ENCODE measurements at regions not wholly inside any gene's neighbourhood (a gene's known extent, or its start where the extent isn't known, plus 50 kb on each side); places are given as distances from the start of the nearest gene placed in this dataset.

DNA sequence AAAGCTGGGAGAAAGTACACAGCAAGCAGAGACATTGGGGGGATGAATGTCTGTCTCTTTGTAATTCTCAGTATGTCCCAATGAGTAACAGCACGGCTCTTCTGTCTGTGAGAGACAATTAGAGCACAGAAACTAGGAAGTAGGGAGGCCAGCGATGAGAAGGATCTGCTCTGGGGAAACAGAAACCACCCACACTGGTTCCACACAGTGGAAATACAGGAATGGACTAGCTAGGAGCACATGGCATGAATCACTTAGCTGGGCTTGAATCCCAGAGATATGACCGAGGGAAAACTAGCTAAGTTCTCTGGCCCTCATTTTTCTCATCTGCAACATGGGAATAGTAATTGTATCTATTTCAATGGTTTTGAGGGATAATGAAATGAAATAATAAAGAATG is 895.9 kb downstream of the TLE4 start:
- intact Hi-C loops (cut with micrococcal nuclease; ENCODE audit: unreplicated experiment) (no loop called here), in situ Hi-C loops (cut with HindIII; ENCODE audit: extremely low pct_ligation_motif_present, low pct_unique_long_range_greater_than_20kb) (no loop called here)
- no peak for TF ChIP-seq RCOR2 (CRISPR knock-in tag; IDR thresholded peaks at IDR 0.05)
- TF ChIP-seq FOXJ3 (CRISPR knock-in tag; IDR thresholded peaks at IDR 0.05; ENCODE audit: borderline replicate concordance), result no peak
- TF ChIP-seq ZMAT3 (CRISPR knock-in tag; conservative IDR thresholded peaks at IDR 0.05), result no peak
- TF ChIP-seq, protein P1, sequence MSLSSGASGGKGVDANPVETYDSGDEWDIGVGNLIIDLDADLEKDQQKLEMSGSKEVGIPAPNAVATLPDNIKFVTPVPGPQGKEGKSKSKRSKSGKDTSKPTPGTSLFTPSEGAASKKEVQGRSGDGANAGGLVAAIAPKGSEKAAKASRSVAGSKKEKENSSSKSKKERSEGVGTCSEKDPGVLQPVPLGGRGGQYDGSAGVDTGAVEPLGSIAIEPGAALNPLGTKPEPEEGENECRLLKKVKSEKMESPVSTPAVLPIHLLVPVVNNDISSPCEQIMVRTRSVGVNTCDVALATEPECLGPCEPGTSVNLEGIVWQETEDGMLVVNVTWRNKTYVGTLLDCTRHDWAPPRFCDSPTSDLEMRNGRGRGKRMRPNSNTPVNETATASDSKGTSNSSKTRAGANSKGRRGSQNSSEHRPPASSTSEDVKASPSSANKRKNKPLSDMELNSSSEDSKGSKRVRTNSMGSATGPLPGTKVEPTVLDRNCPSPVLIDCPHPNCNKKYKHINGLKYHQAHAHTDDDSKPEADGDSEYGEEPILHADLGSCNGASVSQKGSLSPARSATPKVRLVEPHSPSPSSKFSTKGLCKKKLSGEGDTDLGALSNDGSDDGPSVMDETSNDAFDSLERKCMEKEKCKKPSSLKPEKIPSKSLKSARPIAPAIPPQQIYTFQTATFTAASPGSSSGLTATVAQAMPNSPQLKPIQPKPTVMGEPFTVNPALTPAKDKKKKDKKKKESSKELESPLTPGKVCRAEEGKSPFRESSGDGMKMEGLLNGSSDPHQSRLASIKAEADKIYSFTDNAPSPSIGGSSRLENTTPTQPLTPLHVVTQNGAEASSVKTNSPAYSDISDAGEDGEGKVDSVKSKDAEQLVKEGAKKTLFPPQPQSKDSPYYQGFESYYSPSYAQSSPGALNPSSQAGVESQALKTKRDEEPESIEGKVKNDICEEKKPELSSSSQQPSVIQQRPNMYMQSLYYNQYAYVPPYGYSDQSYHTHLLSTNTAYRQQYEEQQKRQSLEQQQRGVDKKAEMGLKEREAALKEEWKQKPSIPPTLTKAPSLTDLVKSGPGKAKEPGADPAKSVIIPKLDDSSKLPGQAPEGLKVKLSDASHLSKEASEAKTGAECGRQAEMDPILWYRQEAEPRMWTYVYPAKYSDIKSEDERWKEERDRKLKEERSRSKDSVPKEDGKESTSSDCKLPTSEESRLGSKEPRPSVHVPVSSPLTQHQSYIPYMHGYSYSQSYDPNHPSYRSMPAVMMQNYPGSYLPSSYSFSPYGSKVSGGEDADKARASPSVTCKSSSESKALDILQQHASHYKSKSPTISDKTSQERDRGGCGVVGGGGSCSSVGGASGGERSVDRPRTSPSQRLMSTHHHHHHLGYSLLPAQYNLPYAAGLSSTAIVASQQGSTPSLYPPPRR (CRISPR knock-in tag; IDR thresholded peaks at IDR 0.05; ENCODE audit: borderline replicate concordance), result no peak
- no peak for TF ChIP-seq ETV6 (CRISPR knock-in tag; conservative IDR thresholded peaks at IDR 0.05)
- TF ChIP-seq SAP130 (CRISPR knock-in tag; IDR thresholded peaks at IDR 0.05; ENCODE audit: low read depth), result no peak
- no peak for TF ChIP-seq ZBTB38 (CRISPR knock-in tag; IDR thresholded peaks at IDR 0.05)
- no peak for TF ChIP-seq NFATC3 (CRISPR knock-in tag; IDR thresholded peaks at IDR 0.05)
- no peaks in the 10 kb centered on the region for H3K79me2 ChIP-seq (ENCODE audit: insufficient read depth, low read length)
- no peaks in the 10 kb centered on the region for H3K27me3 ChIP-seq (ENCODE audit: control insufficient read depth in 1 of 2, insufficient read depth in 2 of 2, low read length in 2 of 2)
- H3K36me3 ChIP-seq (replicated peaks in 1 of 2; ENCODE audit: control insufficient read depth in 1 of 2, insufficient read depth in 2 of 2, low read length in 2 of 2), result no peaks in the 10 kb centered on the region
- 0% methylated on average over 3 of the region's 3 CpGs for WGBS (ENCODE audit: low lambda C conversion rate)
- H3K4me1 ChIP-seq (ENCODE audit: insufficient read depth, low read length), result no peaks in the 10 kb centered on the region
- no peak overlapping the region for H2AFZ ChIP-seq (ENCODE audit: low read length)
- no peak overlapping the region for H3K27ac ChIP-seq (ENCODE audit: extremely low read length, insufficient read depth, low read length)
- ChIA-PET CTCF (ENCODE audit: low intra/inter-chr PET ratio, low total read pairs) (no interaction called here), POLR2A (no interaction called here)
- no peak overlapping the region for H3K9ac ChIP-seq (ENCODE audit: insufficient read depth, low read depth, low read length)
- DNase-seq (ENCODE audit: low spot score) (no peak), FAIRE-seq (no peak), ATAC-seq (no peak)
- H3K9me3 ChIP-seq (ENCODE audit: low read length), result peaks cover 76% of the 10 kb centered on the region
- H3K4me2 ChIP-seq (ENCODE audit: low read depth, low read length), result no peak overlapping the region
- H4K20me1 ChIP-seq (ENCODE audit: insufficient read depth, low read length), result no peaks in the 10 kb centered on the region
- no TSS peak for BruUV-seq (replicated peaks)
- no peak overlapping the region for H3K4me3 ChIP-seq (replicated peaks in 1 of 3; ENCODE audit: insufficient read depth in 1 of 3, low read depth in 2 of 3, low read length in 3 of 3)
